Right ventricle myocardium inferior (tissue), 1 donor: ENCODE measurements at regions not wholly inside any gene's neighbourhood (a gene's known extent, or its start where the extent isn't known, plus 50 kb on each side); places are given as distances from the start of the nearest gene placed in this dataset.
A peak's percentile ranks its signal among the peaks of the same experiment; 100 is the strongest.

Experiments used
- ATAC-seq: fragments of 200-7000 bp; cut with Tn5 transposase; one replicate; pipeline ENCODE4 v1.9.1; 2020; ENCODE audit warnings: mild to moderate bottlenecking, moderate library complexity
- DNase-seq: peaks from one replicate; pipeline ENCODE4 v3.0.0; 2021; ENCODE audit errors: missing footprints
- intact Hi-C: fragments of 100-400 bp; cut with DNase I; formaldehyde crosslinking; loops from one replicate; pipeline ENCODE4 v1.11.0; 2022
- donor health status: DM: no; HTN: yes; CAD: no; lungs with severe emphysema.

DNA sequence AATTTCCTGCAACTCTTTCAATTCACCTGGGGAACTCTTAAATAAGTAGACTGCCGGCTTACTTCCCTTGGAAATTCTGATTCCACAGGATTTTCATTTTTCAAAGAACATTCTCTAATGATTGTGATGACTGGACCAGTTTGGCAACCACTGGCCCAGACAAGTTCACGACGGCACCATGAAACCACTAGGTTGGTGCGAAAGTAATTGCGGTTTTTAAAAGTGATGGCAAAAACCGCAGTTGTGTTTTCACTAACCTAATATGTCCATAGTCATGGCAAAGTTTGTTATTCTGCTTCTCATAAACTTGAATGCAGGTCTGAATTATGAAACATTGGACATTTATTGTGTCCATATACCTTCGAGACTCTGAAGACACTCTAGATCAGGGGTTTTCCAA is 317.2 kb downstream of the IRX1 start:
- no peak for DNase-seq
- intact Hi-C loops: no loop called here
- ATAC-seq: no peak

DNA sequence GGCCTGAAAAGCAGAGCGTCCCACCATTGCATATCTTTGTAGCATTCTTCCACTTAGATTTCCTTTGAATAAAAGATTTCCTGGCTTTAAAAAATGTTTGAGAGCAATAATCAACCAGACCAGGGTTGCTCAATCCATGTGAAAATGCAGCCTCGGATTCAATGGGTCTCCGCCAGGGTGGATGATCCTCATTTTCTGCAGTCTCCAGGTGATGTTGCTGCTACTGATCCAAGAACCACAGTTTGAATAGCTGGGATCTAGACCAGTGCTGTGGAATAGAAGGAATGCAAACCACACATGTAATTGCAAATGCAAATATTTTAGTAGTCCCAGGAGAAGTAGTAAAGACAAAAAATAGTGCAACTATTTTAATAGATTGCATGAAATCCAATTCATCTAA is 317.6 kb downstream of the IRX1 start:
- ATAC-seq: no peak
- intact Hi-C loops: no loop called here
- no peak for DNase-seq

DNA sequence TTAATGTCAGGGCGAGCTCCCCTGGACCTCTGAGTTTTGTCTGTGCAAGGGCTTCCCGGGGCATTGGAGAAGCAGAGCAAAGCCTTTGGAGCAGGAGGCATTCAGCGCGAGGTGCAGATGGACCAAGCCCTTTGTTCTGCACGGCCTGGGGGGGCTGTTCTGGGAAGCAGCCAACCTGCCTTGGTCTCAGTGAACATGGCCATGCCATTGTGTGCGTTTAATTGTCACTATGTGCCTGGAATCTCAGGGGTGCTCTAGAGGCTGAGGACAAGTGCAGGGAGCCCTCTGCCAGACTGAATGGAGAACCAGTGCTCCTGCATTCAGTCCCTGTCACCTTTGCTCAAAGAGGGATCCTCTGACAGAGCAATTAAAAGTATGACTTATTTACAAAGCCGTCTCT is 329.4 kb downstream of the IRX1 start:
- intact Hi-C loops: no loop called here
- DNase-seq (no peak), ATAC-seq (no peak)

DNA sequence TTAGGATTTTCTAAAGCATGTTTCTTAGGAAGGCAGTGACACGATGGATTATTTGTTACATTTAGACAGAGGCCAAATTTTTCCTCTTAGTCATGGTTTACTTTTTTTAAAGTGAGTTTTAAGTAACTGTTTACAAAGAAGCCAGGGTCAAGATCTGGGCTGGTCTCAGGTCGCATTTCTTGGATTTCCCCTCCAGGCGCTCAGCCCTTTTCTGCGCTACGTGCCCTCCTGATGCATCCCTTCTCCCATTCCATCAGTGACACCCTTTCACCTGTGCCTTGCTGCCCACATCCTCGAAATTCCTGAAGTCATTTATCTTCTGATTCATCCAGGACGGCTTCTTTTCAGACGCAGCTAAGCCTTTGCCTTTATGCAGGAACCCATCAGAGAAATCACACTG is 330.3 kb downstream of the IRX1 start:
- intact Hi-C loops: no loop called here
- ATAC-seq (no peak), DNase-seq (no peak)

DNA sequence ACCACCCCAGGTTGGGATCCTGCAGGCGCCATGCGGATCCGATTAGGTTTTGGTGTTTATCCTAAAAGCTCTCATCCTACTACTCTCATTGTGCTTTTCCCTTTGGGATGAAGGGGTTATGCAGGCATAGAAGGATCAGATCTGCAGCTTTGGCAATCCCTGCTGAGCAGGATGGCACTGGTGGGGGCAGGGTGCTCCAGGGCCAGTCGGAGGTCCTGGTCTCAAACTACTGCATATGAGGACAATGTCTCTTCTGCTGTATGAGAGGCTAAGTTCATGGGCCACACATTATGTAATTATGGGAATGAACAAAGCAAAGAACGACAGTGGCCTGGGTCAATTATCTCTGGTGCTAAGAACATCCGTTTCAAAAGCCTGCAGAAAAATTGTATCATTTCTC is 334.2 kb downstream of the IRX1 start:
- ATAC-seq: no peak
- no peak for DNase-seq
- intact Hi-C loops: no loop called here

GRCh38 chr5:3931976-3932375 is 336.3 kb downstream of the IRX1 start:
- intact Hi-C loops: no loop called here
- ATAC-seq: no peak
- no peak for DNase-seq

DNA sequence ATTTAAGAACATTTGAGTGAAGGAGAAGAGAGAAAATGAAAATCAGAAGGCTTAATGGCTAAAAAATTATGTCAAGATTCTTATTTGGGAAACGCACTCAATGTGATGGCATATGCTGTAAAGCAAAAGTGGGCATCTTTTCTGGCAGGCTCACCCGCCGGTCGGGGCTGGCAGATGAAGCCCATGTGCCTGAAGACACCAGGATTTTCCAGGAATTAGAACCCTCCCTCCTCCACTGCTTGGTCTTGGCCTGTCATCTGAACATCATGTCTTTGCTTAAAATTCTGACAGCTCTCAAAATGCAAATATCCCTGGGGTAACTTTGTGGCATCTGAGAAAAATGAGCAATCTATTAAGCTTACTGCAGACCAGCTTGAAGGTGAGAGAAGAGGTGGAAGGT is 337.9 kb downstream of the IRX1 start:
- ATAC-seq: no peak
- intact Hi-C loops: no loop called here

DNA sequence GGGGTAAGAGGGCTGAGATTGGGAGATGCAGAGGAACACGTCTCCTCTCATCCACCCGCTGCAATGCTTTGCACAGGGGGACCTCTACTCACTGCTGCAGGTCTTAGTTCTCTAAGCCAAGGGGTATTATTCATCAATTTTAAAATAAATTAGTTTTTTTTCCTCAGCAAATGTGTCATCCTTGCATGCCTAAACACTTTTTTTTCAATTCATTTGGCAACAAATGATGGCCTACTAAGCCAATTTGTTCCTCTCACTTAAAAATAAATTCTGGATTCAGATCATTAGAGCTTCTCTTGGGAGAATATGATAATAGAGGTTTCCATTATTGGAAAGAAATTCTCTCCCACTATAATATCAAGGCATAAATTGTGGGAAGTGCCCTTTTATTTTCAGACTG is 338.3 kb downstream of the IRX1 start:
- intact Hi-C loops: no loop called here
- no peak for DNase-seq
- no peak for ATAC-seq

More for the DNA sequence above, 337.9 kb downstream of the IRX1 start:
- no peak for DNase-seq

DNA sequence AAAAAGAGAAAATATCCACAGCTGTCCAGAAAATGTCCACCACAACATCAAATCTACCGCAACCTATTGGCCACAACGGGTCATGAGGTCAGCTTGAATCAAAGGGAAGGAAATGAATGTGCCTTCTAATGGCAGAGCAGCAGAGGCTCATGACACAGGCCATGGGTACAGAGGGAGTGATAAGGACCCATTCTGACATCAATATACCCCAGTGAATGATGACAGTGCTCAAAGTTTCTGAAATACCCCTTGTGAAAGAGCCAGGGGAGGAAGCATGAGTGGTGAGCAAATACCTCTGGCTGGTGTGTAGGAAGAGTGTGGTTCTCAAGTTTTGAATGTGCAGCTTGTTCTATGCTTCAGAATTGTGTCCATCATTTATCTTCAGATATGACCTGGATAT is 348.2 kb downstream of the IRX1 start:
- DNase-seq (no peak), ATAC-seq (no peak)
- intact Hi-C loops: no loop called here

- intact Hi-C loops: no loop called here
- peak; percentile 65 for DNase-seq
- no peak for ATAC-seq
Observed at GRCh38 chr5:3944930-3945329, 349.3 kb downstream of the IRX1 start.

- no peak for ATAC-seq
- no peak for DNase-seq
- intact Hi-C loops: no loop called here
Observed at GRCh38 chr5:3948838-3949237, 353.2 kb downstream of the IRX1 start.

DNA sequence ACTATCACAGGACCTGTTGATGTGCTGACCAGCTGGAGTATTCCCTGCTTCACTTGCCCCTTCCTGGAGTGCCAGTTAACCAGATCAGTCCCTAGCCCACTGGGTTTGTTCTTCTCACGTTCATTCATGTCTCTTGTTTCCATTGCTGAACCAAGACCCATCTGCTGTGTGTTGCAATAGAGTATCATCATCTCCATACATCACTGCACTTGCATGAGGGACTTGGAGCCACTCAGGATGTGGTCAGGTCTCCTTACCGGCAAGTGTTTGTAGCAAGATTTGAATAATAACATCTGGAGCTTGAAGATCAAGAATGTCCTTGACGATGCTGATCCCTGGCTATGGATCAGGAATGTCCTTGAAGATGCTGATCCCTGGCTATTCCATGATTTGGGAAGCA is 358.6 kb downstream of the IRX1 start:
- DNase-seq: no peak
- no peak for ATAC-seq
- intact Hi-C loops: no loop called here

DNA sequence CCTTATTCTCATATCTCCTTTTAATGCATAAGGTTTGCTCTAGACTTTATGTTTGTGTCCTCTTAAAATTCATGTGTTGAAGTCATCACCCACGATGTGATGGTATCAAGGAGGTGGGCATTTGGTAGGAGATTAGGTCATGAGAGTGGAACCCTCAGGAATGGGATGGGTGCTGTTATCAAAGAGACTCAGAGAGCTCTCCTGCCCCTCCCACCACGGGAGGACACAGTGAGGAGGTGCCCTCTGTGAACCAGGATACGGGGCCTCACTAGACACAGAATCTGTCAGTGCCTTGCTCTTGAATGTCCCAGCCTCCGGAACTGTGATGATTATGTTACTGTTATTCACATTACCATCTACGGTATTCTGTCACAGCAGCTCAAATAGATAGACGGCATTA is 359.0 kb downstream of the IRX1 start:
- intact Hi-C loops: no loop called here
- ATAC-seq (no peak), DNase-seq (no peak)

DNA sequence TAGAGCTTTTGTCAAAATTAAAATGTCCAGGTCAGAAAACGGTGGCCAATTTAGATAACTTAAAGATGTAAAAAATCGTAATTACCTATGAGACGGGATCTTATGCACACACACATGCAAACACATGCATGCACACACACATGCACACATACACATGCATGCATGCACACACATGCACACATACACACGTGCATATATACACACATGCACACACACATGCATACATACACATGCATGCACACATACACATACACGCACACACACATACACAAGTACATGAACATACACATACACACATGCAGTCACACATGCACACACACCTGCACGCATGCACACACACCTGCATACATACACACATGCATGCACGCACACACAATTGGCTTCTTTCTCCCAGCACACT is 362.0 kb downstream of the IRX1 start:
- intact Hi-C loops: no loop called here
- no peak for DNase-seq
- no peak for ATAC-seq

DNA sequence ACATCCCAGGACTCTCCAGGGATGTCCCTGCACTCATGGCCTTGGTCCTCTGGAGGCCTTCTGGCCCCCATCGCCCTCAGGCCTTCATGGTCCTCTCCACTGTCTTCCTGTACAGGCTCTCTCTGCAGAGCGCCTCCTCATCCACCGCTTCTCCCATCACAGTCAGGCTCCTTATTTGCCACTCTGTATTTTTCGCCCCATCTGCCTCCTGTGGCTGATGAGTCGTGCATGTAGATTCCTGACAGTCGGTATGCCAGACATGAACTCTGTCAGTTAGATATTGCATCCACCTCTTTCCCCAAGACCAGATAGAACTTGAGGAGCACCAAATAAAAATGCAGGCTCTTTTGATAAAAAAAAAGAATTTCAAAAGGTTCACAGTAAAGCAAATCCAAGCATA is 362.8 kb downstream of the IRX1 start:
- ATAC-seq: no peak
- DNase-seq: no peak
- intact Hi-C loops: no loop called here

DNA sequence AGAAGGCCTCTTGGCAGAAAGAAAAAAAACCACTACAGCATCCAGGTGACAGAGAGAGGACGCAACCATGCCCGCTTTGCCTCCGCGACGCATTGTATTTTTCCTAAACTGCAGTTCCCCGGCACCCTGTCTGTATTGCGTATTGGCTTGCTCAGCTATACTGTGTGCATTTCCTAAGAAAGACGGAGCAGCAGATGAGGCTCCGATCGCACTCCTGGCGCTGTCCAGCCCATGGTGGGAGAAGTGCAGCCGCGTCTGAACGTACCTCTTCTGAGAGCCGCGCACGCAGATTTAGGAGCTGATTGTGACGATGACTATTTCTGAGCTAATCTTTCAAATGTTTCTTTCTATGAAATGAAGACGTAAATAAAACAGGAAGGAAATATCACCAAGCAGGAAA is 366.5 kb downstream of the IRX1 start:
- intact Hi-C loops: no loop called here
- DNase-seq (peak; percentile 54), ATAC-seq (no peak)

DNA sequence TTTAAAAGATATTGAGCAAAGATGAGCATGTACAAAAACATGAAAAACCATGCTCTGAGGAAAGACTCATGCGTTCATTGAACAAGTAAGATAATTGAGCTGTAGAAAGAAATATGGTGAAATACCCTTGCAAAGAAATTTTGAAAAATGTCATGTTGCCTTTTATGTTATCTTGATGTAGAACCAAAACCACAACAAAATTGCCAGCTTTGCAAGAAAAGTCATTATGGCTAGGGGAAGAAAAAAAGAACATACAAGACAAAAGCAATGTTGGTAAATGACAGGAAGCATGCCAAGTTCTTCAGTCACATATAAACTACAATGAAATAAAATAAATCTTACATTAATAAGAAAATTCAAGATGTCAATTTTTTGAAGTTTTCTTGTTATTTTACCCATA is 368.0 kb downstream of the IRX1 start:
- ATAC-seq (no peak), DNase-seq (no peak)
- intact Hi-C loops: no loop called here

GRCh38 chr5:3980156-3980555 is 384.5 kb downstream of the IRX1 start:
- intact Hi-C loops: no loop called here
- no peak for ATAC-seq
- no peak for DNase-seq

GRCh38 chr5:3987867-3988266 is 392.2 kb downstream of the IRX1 start:
- DNase-seq (no peak), ATAC-seq (no peak)
- intact Hi-C loops: no loop called here

GRCh38 chr5:3993856-3994473 is 398.3 kb downstream of the IRX1 start:
- peak; percentile 92 for ATAC-seq
- intact Hi-C loops: no loop called here
- peak; percentile 73 for DNase-seq

DNA sequence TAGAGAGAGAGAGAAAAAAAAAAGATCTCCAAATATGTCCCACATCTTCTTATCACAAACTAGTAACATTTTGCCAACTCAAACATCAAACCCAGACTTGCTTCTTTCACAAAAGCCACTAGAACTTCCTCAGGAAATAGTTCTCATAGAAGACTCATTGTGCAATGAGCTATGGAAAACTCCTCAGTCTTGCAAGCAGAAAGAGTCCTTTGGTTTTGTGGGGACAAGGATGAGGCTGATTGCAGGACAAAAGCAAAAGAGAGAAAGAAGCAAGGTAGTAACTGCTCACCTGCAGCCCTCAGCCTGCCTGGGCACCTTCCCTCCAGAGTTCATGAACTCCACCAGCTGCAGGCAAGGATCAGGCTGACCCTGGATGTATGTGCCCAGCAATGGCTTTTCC is 399.0 kb downstream of the IRX1 start:
- intact Hi-C loops: no loop called here
- DNase-seq (no peak), ATAC-seq (peak; percentile 70)
